GM06990 (cell line): ENCODE measurements at regions not wholly inside any gene's neighbourhood (a gene's known extent, or its start where the extent isn't known, plus 50 kb on each side); places are given as distances from the start of the nearest gene placed in this dataset.

Source experiments
- DNase-seq: peaks from one replicate; pipeline ENCODE4 v3.0.0-alpha.2; 2011; ENCODE audit not compliant: insufficient read length; ENCODE audit errors: extremely low read depth
- H3K27me3 ChIP-seq: replicated peaks from 2 replicates; pipeline ENCODE4 v1.6.0; 2011; ENCODE audit warnings: low read length; ENCODE audit not compliant: control insufficient read depth, insufficient read depth
- H3K36me3 ChIP-seq: 2 replicates; pipeline ENCODE4 v1.5.1; 2011; ENCODE audit warnings: low read length; ENCODE audit not compliant: control insufficient read depth, insufficient read depth
- H3K4me3 ChIP-seq: replicated peaks from 2 replicates; pipeline ENCODE4 v1.5.1; 2011; ENCODE audit warnings: low read depth, mild to moderate bottlenecking, control low read depth, low read length
- CTCF ChIP-seq: IDR thresholded peaks from 2 replicates; pipeline ENCODE4 v1.5.1; 2011; ENCODE audit warnings: low read length, control low read depth, mild to moderate bottlenecking, inconsistent platforms; ENCODE audit not compliant: insufficient read depth, poor library complexity, severe bottlenecking

GRCh38 chr18:56306797-56307196, 331.6 kb downstream of the TXNL1 start:
- H3K4me3 ChIP-seq: no peak overlapping the region
- no peak for TF ChIP-seq CTCF
- no peak for DNase-seq
- no peaks in the 10 kb centered on the region for H3K36me3 ChIP-seq
- no peaks in the 10 kb centered on the region for H3K27me3 ChIP-seq

GRCh38 chr18:56305583-56305982, 332.8 kb downstream of the TXNL1 start:
- TF ChIP-seq CTCF: no peak
- H3K27me3 ChIP-seq: no peaks in the 10 kb centered on the region
- no peak for DNase-seq
- H3K36me3 ChIP-seq: no peaks in the 10 kb centered on the region
- no peak overlapping the region for H3K4me3 ChIP-seq

- H3K36me3 ChIP-seq: no peaks in the 10 kb centered on the region
- no peak for DNase-seq
- H3K27me3 ChIP-seq: no peaks in the 10 kb centered on the region
- H3K4me3 ChIP-seq: no peak overlapping the region
- TF ChIP-seq CTCF: no peak
These were observed 336.2 kb downstream of the TXNL1 start for GRCh38 chr18:56302156-56302555.

DNA sequence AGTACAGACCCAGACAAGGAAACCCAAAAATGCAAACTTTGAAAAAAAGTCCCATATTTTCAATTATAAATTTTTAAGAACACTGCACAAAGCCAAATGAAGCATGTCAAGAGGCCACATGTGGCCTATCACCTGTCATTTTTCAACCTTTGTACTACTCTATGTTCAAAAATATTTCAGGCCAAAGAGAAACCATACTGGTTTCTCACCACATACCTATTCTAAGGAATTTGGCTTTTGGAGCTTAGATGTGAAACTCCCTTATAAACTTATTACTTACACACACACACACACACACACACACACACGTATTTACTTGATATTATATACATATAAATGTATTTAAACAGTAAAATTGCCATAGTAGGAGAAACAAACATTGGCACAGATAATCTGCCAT, 338.7 kb downstream of the TXNL1 start:
- no peak for TF ChIP-seq CTCF
- no peak for DNase-seq
- Histone ChIP-seq H3K36me3 (no peaks in the 10 kb centered on the region), H3K27me3 (no peaks in the 10 kb centered on the region), H3K4me3 (no peak overlapping the region)

DNA sequence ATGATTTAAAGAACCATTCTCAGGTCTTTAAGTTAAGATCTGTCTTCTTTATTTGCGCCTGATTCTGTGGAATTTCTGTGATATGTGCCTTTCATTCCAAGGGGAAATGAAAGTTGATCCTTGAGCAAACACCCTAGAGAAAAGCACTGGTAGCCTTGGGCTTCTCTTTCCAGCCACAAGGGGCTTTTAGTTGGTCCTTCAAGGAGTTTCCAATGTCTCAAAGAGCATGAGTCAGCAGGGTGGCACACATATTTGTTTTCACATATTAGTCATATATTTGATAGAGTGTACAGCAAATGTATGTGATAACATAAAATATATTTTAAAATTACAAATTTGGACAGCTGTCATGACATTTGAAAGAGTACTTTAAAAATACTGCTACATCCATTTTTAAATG, 339.5 kb downstream of the TXNL1 start:
- H3K4me3 ChIP-seq: no peak overlapping the region
- no peaks in the 10 kb centered on the region for H3K36me3 ChIP-seq
- TF ChIP-seq CTCF: no peak
- DNase-seq: no peak
- no peaks in the 10 kb centered on the region for H3K27me3 ChIP-seq

DNA sequence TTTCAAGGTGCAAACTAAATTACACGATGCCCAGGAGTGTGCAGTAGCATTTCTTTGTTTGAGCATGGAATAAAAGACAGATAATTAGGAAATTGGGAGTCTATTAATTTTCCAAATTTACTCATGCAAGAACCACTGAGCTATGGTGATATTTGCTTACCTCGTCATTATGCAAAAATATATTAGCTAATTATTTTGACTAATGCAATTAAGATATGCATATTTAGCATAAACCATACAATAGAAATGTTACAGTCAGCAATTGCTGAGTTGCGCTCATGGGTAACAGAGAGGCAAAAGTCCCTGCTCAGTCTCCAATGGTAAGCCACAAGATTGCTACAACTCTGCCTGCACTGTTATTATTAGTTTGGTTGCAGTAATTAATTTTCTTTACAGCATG, 342.0 kb downstream of the TXNL1 start:
- no peak overlapping the region for H3K4me3 ChIP-seq
- TF ChIP-seq CTCF: no peak
- DNase-seq: no peak
- H3K27me3 ChIP-seq: no peaks in the 10 kb centered on the region
- no peaks in the 10 kb centered on the region for H3K36me3 ChIP-seq
